ENCODE measurements at regions not wholly inside any gene's neighbourhood (a gene's known extent, or its start where the extent isn't known, plus 50 kb on each side); places are given as distances from the start of the nearest gene placed in this dataset.

GRCh38 chr3:157626817-157627216 is 123.6 kb upstream of the VEPH1 start:
- TF ChIP-seq, protein P1, sequence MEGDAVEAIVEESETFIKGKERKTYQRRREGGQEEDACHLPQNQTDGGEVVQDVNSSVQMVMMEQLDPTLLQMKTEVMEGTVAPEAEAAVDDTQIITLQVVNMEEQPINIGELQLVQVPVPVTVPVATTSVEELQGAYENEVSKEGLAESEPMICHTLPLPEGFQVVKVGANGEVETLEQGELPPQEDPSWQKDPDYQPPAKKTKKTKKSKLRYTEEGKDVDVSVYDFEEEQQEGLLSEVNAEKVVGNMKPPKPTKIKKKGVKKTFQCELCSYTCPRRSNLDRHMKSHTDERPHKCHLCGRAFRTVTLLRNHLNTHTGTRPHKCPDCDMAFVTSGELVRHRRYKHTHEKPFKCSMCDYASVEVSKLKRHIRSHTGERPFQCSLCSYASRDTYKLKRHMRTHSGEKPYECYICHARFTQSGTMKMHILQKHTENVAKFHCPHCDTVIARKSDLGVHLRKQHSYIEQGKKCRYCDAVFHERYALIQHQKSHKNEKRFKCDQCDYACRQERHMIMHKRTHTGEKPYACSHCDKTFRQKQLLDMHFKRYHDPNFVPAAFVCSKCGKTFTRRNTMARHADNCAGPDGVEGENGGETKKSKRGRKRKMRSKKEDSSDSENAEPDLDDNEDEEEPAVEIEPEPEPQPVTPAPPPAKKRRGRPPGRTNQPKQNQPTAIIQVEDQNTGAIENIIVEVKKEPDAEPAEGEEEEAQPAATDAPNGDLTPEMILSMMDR (IDR thresholded peaks at IDR 0.05): no peak
- TF ChIP-seq POLR2A (IDR thresholded peaks at IDR 0.05): no peak

Data from Peyer's patch (tissue), 4 donors.